Central memory CD4-positive, alpha-beta T cell (primary cell): ENCODE measurements at regions not wholly inside any gene's neighbourhood (a gene's known extent, or its start where the extent isn't known, plus 50 kb on each side); places are given as distances from the start of the nearest gene placed in this dataset.

ENCODE experiments used
- DNase-seq: peaks from one replicate; pipeline ENCODE4 v3.0.0; 2022

DNA sequence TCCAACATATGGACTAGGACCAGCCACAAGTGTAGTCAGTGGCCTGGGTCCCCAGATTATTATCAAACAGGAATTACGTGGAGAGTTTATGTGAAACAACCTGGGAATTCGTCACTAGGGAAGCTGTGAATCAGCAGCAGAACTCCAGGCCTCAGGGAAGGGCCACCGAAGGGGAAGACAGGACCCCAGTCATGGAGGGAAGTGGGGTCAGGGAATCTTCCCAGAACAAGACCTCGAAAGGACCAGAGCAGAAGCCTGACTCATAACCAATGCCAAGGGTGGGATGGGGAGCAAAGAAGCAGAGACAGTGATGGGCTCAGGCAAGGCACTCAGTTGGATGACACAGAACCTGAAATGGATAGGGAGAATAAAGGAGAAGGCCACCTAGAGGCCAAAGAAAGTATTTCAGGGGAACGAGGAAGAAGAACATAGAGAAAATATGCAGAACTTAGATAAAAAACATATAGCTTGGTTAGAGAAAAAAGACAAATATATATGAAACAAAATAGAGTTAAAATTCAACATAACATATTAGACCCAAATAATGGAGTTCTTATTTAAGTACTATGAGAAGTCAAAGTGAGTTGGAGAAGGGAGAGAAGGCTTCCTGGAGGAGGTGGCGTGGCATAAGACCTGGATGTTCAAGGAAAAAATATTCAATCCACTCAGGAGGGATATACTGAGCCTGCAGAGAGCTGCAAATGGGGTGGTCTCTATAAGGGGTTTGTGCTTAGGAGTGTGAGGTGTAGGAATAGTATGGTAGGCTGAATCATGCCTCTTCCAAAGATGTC is 66.7 kb upstream of the CAST start:
- DNase-seq, result no peak

DNA sequence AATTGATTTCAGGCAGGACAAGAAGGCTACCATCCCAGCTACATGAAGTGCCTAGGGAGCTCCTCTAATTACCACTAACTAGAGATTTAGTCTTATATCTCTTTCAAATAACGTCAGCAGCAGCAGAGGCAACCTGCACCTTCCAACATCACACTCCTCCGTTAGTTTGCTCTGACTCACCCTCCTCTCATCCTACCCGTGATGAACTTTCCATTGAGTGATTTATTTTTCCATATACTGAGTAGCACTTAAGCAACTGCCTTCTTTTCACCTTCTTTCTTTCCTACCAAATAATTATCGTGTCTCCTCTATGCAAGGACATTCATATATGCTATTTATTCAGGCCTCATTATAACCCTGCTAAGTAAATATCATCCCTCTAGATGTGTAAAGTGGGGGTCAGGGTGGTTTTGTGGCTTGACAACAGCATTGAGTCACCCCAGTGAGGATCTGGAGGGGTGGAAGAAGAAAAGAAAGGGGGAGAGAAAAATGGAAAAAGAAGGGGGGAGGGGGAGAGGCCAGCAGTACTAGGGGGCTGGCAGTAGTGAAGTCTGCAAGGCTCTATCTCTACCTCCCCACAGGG is 64.6 kb upstream of the CAST start:
- DNase-seq, result no peak

DNA sequence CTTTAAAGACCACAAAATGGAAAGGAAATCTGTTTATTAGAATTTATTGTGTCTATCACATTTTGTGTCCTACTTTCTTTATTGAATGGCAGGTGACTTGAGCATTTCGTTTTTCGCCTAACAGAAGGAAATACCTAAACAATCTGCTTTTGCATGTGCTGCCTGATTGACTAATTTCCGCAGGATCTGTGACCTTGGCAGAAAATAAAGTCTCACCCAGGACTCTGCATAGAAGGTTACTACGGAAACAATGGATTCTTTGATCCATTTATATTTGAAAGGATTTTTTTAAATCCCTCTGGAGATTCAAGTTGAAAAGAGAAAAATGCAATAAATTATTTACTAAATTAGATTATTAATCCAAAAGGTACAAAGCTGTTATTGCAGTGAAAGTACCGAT is 61.0 kb upstream of the CAST start:
- DNase-seq, result no peak

DNA sequence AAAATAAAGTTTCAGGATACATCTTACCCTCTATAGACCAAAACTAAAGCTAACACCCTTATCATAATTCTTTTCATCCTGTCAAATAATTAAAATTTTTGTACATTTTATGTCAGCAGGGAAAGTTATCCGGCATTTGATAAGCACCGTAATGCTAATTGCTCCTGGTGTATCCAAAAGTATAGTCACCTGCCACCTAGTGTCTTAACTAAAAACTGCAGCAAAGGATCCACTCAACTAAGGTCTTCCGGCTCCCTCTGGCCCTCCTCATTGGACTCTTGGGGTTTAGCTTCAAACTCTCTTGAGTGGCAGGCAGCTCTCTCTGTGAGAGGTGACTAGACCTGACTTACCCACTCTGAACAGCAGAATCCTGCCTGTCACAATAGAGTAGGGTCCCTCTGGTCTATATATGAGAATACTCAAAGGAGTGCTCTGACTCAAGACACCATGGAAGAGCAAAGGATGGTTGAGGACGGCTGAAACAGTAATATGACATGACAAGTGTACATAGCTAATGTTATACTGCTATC is 60.4 kb upstream of the CAST start:
- DNase-seq, result peak; percentile 56

DNA sequence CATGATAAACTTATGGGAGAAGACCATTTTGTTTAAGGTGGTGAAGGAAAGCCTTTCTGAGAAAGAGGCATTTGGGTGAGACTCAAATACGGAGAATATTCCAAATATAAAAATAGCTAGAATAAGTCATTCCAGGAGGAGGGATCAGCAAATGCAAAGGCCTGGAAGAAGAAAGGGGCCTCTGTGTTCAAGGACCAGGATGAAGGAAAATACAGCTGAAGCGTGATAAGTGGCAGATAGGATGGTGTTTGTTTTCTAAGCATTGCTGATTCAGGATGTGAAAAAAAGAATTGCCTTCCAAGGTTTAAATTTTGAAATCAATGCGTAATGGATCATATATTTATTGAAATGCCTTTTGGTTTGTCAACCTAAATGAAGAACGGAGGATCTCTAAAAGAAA is 59.4 kb upstream of the CAST start:
- no peak for DNase-seq

DNA sequence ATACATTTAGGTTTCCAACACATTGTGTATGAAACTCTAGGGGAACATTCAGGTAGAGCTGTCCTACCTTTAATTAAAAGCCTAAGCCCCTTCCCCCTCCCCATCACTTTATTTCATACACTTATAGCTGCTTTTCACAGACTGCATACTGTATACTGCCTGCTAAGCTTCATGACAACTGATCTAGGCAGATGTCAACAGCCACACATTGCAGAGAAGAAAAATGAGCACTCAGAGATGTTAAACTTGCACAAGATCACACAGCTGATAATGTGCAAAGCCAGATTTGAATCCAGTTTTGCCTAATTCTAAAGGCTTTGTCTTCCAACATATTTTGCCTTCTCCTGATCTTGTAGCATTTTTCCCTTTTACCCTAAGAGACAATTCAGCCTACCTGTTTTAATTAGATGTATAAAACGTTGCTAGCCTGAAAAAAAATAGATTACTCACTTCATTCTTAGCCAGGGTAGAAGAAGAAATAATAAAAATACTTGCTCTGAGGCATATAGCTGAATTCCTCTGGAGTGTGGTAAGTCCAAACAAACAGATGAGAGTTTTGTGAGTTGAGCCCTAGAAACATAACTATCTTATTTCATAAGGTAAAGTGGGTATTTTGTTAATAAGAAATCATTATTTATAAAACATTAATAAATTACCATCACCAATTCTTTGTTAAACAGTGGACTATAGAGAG is 56.9 kb upstream of the CAST start:
- DNase-seq, result no peak

DNA sequence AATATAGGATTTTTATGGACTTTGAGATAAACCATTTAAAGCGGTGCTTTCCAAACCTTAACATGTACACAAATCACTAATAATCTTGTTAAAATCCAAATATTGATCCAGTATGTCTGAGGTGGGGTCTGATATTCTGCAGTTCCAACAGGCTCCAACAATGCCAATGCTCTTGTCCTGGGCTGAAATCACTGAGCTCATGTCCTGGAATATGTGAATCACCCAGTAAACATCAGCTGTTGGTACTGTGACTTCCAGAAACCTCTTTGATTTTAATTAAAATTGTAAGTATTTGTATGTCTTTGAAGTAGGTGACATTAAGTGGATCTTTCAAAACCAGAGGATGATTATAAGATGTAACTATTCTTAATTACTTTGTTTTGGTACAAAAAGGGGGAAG is 52.8 kb upstream of the CAST start:
- no peak for DNase-seq

DNA sequence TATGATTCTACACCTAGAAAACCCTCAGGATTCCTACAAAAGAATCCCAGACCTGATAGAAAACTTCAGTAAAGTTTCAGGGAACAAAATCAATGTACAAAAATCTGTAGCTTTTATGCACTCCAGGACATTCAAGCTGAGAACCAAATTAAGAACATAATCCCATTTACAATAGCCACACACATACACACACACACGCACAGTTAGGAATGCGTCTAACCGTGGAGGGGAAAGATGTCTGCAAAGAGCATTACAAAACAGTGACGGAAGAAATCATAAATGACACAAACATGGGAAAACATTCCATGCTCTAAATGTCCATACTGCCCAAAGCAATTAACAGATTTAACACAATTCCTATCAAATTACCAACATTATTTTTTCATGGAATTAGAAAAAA is 51.4 kb upstream of the CAST start:
- DNase-seq, result no peak

DNA sequence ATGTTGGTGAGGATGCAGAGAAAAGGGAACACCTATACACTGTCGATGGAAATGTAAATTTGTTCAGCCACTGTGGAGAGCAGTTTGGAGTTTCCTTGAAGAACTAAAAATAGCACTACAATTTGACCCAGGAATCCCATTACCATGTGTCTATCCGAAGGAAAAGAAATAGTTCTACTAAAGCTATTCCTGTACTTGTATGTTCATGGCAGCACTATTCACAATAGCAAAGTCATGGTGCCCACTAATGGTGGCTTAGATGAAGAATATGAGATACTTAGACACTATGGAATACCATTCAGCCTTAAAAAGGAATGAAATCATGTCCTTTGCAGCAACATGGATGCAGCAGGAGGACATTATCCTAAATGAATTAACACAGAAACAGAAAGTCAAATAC is 50.2 kb upstream of the CAST start:
- no peak for DNase-seq
